B cell (primary cell): ENCODE measurements at regions not wholly inside any gene's neighbourhood (a gene's known extent, or its start where the extent isn't known, plus 50 kb on each side); places are given as distances from the start of the nearest gene placed in this dataset.

ENCODE experiments used
- ATAC-seq: fragments of 200-7000 bp; cut with Tn5 transposase; one replicate; pipeline ENCODE4 v1.10.0; 2021; ENCODE audit warnings: low read depth, mild to moderate bottlenecking, moderate number of reproducible peaks, moderate library complexity
- CTCF ChIA-PET: fragments of 350-600 bp; sonication (Branson Sonifier 250); formaldehyde crosslinking; loops from one replicate; lab custom pipeline; 2021; ENCODE audit warnings: antibody characterized with exemption, inconsistent platforms; lab: Charles Lee
- POLR2A ChIA-PET: fragments of 350-600 bp; sonication (Branson Sonifier 250); formaldehyde crosslinking; loops from one replicate; lab custom pipeline; 2021; ENCODE audit warnings: antibody characterized with exemption; lab: Charles Lee
- DNase-seq: peaks from one replicate; pipeline ENCODE4 v3.0.0; 2013
- H2AFZ ChIP-seq: 2 replicates; pipeline ENCODE4 v1.6.1; 2012; ENCODE audit warnings: mild to moderate bottlenecking, low read depth, low read length; ENCODE audit not compliant: insufficient read depth, poor library complexity, severe bottlenecking
- H3K27ac ChIP-seq, 2 donors: 1 replicate in 1 of 2; 2 replicates in 1 of 2; pipeline ENCODE4 v1.5.1; 2012 to 2013; ENCODE audit warnings: low read length in 2 of 2, mild to moderate bottlenecking in 2 of 2, moderate library complexity in 1 of 2
- H3K27me3 ChIP-seq, 4 experiments: fragments of 200-600 bp in 1 of 4; sonication (generic) in 1 of 4; replicated peaks in 1 of 4; 1 replicate in 2 of 4; 2 replicates in 2 of 4; pipeline versions ENCODE4 v1.6.1 to v1.7.0; 2013 to 2016; ENCODE audit warnings: low read length in 3 of 4, mild to moderate bottlenecking in 2 of 4, mixed read lengths in 1 of 4, moderate library complexity in 1 of 4; ENCODE audit not compliant: insufficient read depth in 4 of 4, control insufficient read depth in 3 of 4; ENCODE audit errors: control extremely low read depth in 1 of 4
- H3K36me3 ChIP-seq, 2 experiments: replicated peaks in 1 of 2; 1 replicate in 1 of 2; 2 replicates in 1 of 2; pipeline versions ENCODE4 v1.6.1 to v1.7.1; 2013; ENCODE audit warnings: low read length in 1 of 2; ENCODE audit not compliant: insufficient read depth in 2 of 2, control insufficient read depth in 1 of 2; ENCODE audit errors: control extremely low read depth in 1 of 2, extremely low read depth in 1 of 2
- H3K4me1 ChIP-seq, 2 donors: fragments of 200-600 bp in 1 of 2; sonication (generic) in 1 of 2; 1 replicate in 1 of 2; 2 replicates in 1 of 2; pipeline versions ENCODE4 v1.5.1 to v1.6.1; 2013 to 2017; ENCODE audit warnings: low read length in 2 of 2; ENCODE audit not compliant: control insufficient read depth in 2 of 2, insufficient read depth in 2 of 2
- H3K4me2 ChIP-seq: replicated peaks from 2 replicates; pipeline ENCODE3; 2012; ENCODE audit warnings: mild to moderate bottlenecking, low read depth, low read length; ENCODE audit not compliant: poor library complexity, severe bottlenecking
- H3K4me3 ChIP-seq, 5 experiments: fragments of 200-600 bp in 1 of 5; sonication (generic) in 1 of 5; 1 replicate in 3 of 5; 2 replicates in 2 of 5; pipeline versions ENCODE4 v1.5.1 to v1.7.0; 2011 to 2016; ENCODE audit warnings: low read length in 4 of 5, mild to moderate bottlenecking in 4 of 5, low read depth in 2 of 5, control low read depth in 1 of 5, moderate library complexity in 1 of 5; ENCODE audit not compliant: insufficient read depth in 1 of 5; ENCODE audit errors: control extremely low read depth in 1 of 5, extremely low read depth in 1 of 5
- H3K79me2 ChIP-seq: fragments of 200-600 bp; sonication (generic); one replicate; pipeline ENCODE4 v1.6.0; 2016; ENCODE audit warnings: low read length; ENCODE audit not compliant: control insufficient read depth, insufficient read depth
- H3K9ac ChIP-seq: fragments of 200-600 bp; sonication (generic); 2 replicates; pipeline ENCODE4 v1.6.1; 2017; ENCODE audit warnings: mild to moderate bottlenecking, low read length, moderate library complexity
- H3K9me3 ChIP-seq, 3 donors: one replicate each; pipeline versions ENCODE4 v1.6.1 to v1.7.1; 2013; ENCODE audit warnings: low read length in 2 of 3; ENCODE audit not compliant: control insufficient read depth in 2 of 3, insufficient read depth in 1 of 3; ENCODE audit errors: control extremely low read depth in 1 of 3
- H4K20me1 ChIP-seq: 2 replicates; pipeline ENCODE4 v1.6.0; 2012; ENCODE audit warnings: mild to moderate bottlenecking, low read length; ENCODE audit not compliant: insufficient read depth, control insufficient read depth, poor library complexity, severe bottlenecking
- H3K27ac Mint-ChIP-seq: one replicate; pipeline ENCODE4 v1.8.0; 2021; ENCODE audit warnings: mixed read lengths
- H3K27me3 Mint-ChIP-seq: one replicate; pipeline ENCODE4 v1.8.0; 2021; ENCODE audit warnings: mixed read lengths
- H3K4me1 Mint-ChIP-seq: one replicate; pipeline ENCODE4 v1.8.0; 2021; ENCODE audit warnings: mixed read lengths
- H3K4me3 Mint-ChIP-seq: one replicate; pipeline ENCODE4 v1.8.0; 2021; ENCODE audit warnings: mixed read lengths
- H3K9me3 Mint-ChIP-seq: one replicate; pipeline ENCODE4 v1.8.0; 2022; ENCODE audit warnings: mixed read lengths; ENCODE audit not compliant: insufficient read depth
- EZH2 ChIP-seq: IDR thresholded peaks from 2 replicates; pipeline ENCODE4 v1.6.1; 2012; ENCODE audit warnings: borderline replicate concordance, low read depth, mild to moderate bottlenecking, moderate library complexity, low read length; ENCODE audit not compliant: insufficient read depth, poor library complexity, severe bottlenecking
- intact Hi-C: fragments of 100-400 bp; cut with micrococcal nuclease; formaldehyde crosslinking; loops from one replicate; pipeline ENCODE4 v1.10.0; 2022
- TF ChIP-seq, protein P1 (sequence below): fragments of 200-600 bp; IDR thresholded peaks from one replicate; pipeline ENCODE4 v1.8.0; 2022; ENCODE audit warnings: antibody characterized with exemption, mild to moderate bottlenecking

DNA sequence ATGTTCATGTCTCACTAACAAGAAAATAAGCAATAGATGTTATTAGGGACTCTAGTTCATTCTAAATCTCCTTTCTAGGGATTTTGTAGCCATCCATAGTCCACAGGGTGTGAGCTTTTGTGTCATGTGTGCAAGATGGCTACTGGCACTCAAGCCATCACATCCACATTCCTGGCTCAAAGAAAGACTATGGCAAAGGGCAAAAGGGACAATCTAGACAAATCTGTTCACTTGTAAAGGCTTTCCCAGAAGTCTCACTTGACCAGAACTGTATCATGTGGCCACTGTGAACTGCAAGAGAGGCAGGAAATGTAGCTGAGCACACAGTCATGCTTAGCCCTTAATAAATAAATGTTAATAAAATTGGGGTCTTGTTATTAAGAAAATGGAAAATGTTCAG, 212.6 kb upstream of the EXOC2 start:
- Histone ChIP-seq H3K27me3 (no peaks in the 10 kb centered on the region), H4K20me1 (no peaks in the 10 kb centered on the region), H3K4me3 (no peak overlapping the region), H2AFZ (no peak overlapping the region), H3K4me1 (no peaks in the 10 kb centered on the region), H3K36me3 (no peaks in the 10 kb centered on the region), H3K9me3 (no peaks in the 10 kb centered on the region), H3K27ac (no peak overlapping the region), H3K4me2 (no peak overlapping the region), H3K79me2 (no peaks in the 10 kb centered on the region), H3K9ac (no peak overlapping the region)
- H3K4me3 Mint-ChIP-seq: no peak overlapping the region
- ChIA-PET POLR2A (no interaction called here), CTCF (no interaction called here)
- intact Hi-C loops: no loop called here
- no peak for TF ChIP-seq EZH2
- TF ChIP-seq, protein P1, sequence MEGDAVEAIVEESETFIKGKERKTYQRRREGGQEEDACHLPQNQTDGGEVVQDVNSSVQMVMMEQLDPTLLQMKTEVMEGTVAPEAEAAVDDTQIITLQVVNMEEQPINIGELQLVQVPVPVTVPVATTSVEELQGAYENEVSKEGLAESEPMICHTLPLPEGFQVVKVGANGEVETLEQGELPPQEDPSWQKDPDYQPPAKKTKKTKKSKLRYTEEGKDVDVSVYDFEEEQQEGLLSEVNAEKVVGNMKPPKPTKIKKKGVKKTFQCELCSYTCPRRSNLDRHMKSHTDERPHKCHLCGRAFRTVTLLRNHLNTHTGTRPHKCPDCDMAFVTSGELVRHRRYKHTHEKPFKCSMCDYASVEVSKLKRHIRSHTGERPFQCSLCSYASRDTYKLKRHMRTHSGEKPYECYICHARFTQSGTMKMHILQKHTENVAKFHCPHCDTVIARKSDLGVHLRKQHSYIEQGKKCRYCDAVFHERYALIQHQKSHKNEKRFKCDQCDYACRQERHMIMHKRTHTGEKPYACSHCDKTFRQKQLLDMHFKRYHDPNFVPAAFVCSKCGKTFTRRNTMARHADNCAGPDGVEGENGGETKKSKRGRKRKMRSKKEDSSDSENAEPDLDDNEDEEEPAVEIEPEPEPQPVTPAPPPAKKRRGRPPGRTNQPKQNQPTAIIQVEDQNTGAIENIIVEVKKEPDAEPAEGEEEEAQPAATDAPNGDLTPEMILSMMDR: no peak
- H3K27me3 Mint-ChIP-seq: peaks cover 4% of the 10 kb centered on the region
- no peaks in the 10 kb centered on the region for H3K9me3 Mint-ChIP-seq
- ATAC-seq: no peak
- H3K27ac Mint-ChIP-seq: no peak overlapping the region
- no peaks in the 10 kb centered on the region for H3K4me1 Mint-ChIP-seq
- DNase-seq: no peak

DNA sequence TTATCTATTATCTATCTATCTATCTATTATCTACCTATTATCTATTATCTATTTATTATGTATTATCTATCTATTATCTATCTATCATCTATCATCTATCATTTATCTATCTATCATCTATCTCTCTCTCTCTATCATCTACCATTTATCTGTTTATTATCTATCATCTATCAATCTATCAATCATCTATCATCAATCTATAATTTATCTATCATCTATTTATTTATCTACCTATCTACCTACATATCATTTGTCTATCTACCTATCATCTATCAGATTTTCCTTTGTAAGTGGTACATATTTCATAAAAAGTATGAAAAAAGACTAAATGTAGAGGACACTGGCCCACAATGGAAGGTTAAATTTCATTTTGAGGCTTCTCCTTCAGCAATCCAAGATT, 212.1 kb upstream of the EXOC2 start:
- intact Hi-C loops: no loop called here
- Histone ChIP-seq H3K27ac (no peak overlapping the region), H3K4me3 (no peak overlapping the region), H2AFZ (no peak overlapping the region), H3K36me3 (no peaks in the 10 kb centered on the region), H3K4me2 (no peak overlapping the region), H3K4me1 (no peaks in the 10 kb centered on the region), H3K79me2 (no peaks in the 10 kb centered on the region), H3K9ac (no peak overlapping the region), H4K20me1 (no peaks in the 10 kb centered on the region), H3K9me3 (no peaks in the 10 kb centered on the region), H3K27me3 (no peaks in the 10 kb centered on the region)
- no peak for DNase-seq
- Mint-ChIP-seq H3K27ac (no peak overlapping the region), H3K4me3 (no peak overlapping the region), H3K27me3 (peaks cover 4% of the 10 kb centered on the region), H3K4me1 (no peaks in the 10 kb centered on the region), H3K9me3 (no peaks in the 10 kb centered on the region)
- ChIA-PET POLR2A (no interaction called here), CTCF (no interaction called here)
- no peak for TF ChIP-seq EZH2
- TF ChIP-seq, protein P1: peak; percentile 23
- ATAC-seq: no peak
